H9 (cell line): ENCODE measurements at regions not wholly inside any gene's neighbourhood (a gene's known extent, or its start where the extent isn't known, plus 50 kb on each side); places are given as distances from the start of the nearest gene placed in this dataset.

Source experiments
- DNase-seq: peaks from one replicate; pipeline ENCODE4 v3.0.0-alpha.2; 2017
- H2AFZ ChIP-seq: one replicate; pipeline ENCODE4 v1.6.1; 2013; ENCODE audit warnings: mild to moderate bottlenecking, low read length, control low read depth, moderate library complexity
- H2AK5ac ChIP-seq: 2 replicates; pipeline ENCODE4 v1.6.1; 2013; ENCODE audit warnings: low read length, control low read depth, mixed read lengths; ENCODE audit not compliant: insufficient read length
- H2BK120ac ChIP-seq: one replicate; pipeline ENCODE4 v1.6.1; 2013; ENCODE audit warnings: low read depth, mild to moderate bottlenecking, low read length, control low read depth, inconsistent platforms; ENCODE audit not compliant: poor library complexity, severe bottlenecking
- H2BK12ac ChIP-seq: 2 replicates; pipeline ENCODE4 v1.6.1; 2013; ENCODE audit warnings: low read length, control low read depth, mixed read lengths, low read depth; ENCODE audit not compliant: insufficient read length
- H2BK15ac ChIP-seq: 2 replicates; pipeline ENCODE4 v1.6.1; 2013; ENCODE audit warnings: low read depth, low read length, control low read depth
- H2BK20ac ChIP-seq: one replicate; pipeline ENCODE4 v1.6.1; 2013; ENCODE audit warnings: low read depth, mild to moderate bottlenecking, low read length, control low read depth, inconsistent platforms; ENCODE audit not compliant: poor library complexity, severe bottlenecking
- H2BK5ac ChIP-seq: 2 replicates; pipeline ENCODE4 v1.6.1; 2013; ENCODE audit warnings: low read length, control low read depth, mixed read lengths; ENCODE audit not compliant: insufficient read length
- H3K14ac ChIP-seq: 2 replicates; pipeline ENCODE4 v1.6.1; 2013; ENCODE audit warnings: low read length, control low read depth; ENCODE audit not compliant: insufficient read depth
- H3K18ac ChIP-seq: 2 replicates; pipeline ENCODE4 v1.6.1; 2013; ENCODE audit warnings: low read depth, mild to moderate bottlenecking, mixed read lengths, low read length, control low read depth; ENCODE audit not compliant: insufficient read length
- H3K23ac ChIP-seq: 2 replicates; pipeline ENCODE4 v1.6.1; 2013; ENCODE audit warnings: low read length, control low read depth, mixed read lengths, low read depth; ENCODE audit not compliant: insufficient read length
- H3K23me2 ChIP-seq: 2 replicates; pipeline ENCODE4 v1.6.1; 2013; ENCODE audit warnings: low read depth, mild to moderate bottlenecking, mixed read lengths, low read length, control low read depth; ENCODE audit not compliant: insufficient read length, poor library complexity, severe bottlenecking
- H3K27ac ChIP-seq: 2 replicates; pipeline ENCODE4 v1.5.1; 2013; ENCODE audit warnings: low read length, control low read depth, mixed read lengths, low read depth; ENCODE audit not compliant: insufficient read length
- H3K27me3 ChIP-seq: 2 replicates; pipeline ENCODE4 v1.6.1; 2013; ENCODE audit warnings: low read length, control low read depth, inconsistent platforms; ENCODE audit not compliant: insufficient read depth
- H3K4ac ChIP-seq: 2 replicates; pipeline ENCODE4 v1.6.1; 2013; ENCODE audit warnings: low read depth, mild to moderate bottlenecking, control low read depth, inconsistent platforms, low read length, moderate library complexity
- H3K4me1 ChIP-seq: 2 replicates; pipeline ENCODE4 v1.6.1; 2013; ENCODE audit warnings: low read length, control low read depth, inconsistent platforms; ENCODE audit not compliant: insufficient read depth
- H3K4me2 ChIP-seq: 2 replicates; pipeline ENCODE4 v1.6.1; 2013; ENCODE audit warnings: low read length, control low read depth, mixed read lengths; ENCODE audit not compliant: insufficient read length, insufficient read depth
- H3K56ac ChIP-seq: 2 replicates; pipeline ENCODE4 v1.6.1; 2013; ENCODE audit warnings: low read depth, mild to moderate bottlenecking, mixed read lengths, low read length, control low read depth; ENCODE audit not compliant: insufficient read length
- H3K79me1 ChIP-seq: 2 replicates; pipeline ENCODE4 v1.6.1; 2013; ENCODE audit warnings: low read depth, mild to moderate bottlenecking, moderate library complexity, low read length, control low read depth, inconsistent platforms; ENCODE audit not compliant: insufficient read depth, poor library complexity, severe bottlenecking
- H3K79me2 ChIP-seq: 2 replicates; pipeline ENCODE4 v1.6.1; 2013; ENCODE audit warnings: low read length, control low read depth, inconsistent platforms; ENCODE audit not compliant: insufficient read depth
- H3K9ac ChIP-seq: 2 replicates; pipeline ENCODE4 v1.6.1; 2013; ENCODE audit warnings: low read length, control low read depth, mixed read lengths; ENCODE audit not compliant: insufficient read length; ENCODE audit errors: extremely low read depth
- H3K9me3 ChIP-seq: one replicate; pipeline ENCODE4 v1.6.1; 2013; ENCODE audit warnings: low read depth, low read length, inconsistent platforms; ENCODE audit not compliant: control insufficient read depth
- H3T11ph ChIP-seq: one replicate; pipeline ENCODE4 v1.6.1; 2013; ENCODE audit warnings: mild to moderate bottlenecking, low read length, control low read depth, inconsistent platforms
- H4K20me1 ChIP-seq: one replicate; pipeline ENCODE4 v1.6.1; 2013; ENCODE audit not compliant: control insufficient read depth, insufficient read length, insufficient read depth
- H4K5ac ChIP-seq: 2 replicates; pipeline ENCODE4 v1.6.1; 2013; ENCODE audit warnings: low read depth, mild to moderate bottlenecking, mixed read lengths, low read length, control low read depth; ENCODE audit not compliant: insufficient read length
- H4K8ac ChIP-seq: replicated peaks from 2 replicates; pipeline ENCODE4 v1.6.1; 2013; ENCODE audit warnings: low read length, control low read depth, mixed read lengths, low read depth; ENCODE audit not compliant: insufficient read length
- H4K91ac ChIP-seq: 2 replicates; pipeline ENCODE4 v1.6.1; 2013; ENCODE audit warnings: low read depth, mild to moderate bottlenecking, moderate library complexity, mixed read lengths, low read length, control low read depth; ENCODE audit not compliant: insufficient read length
- H3K27ac Mint-ChIP-seq, 3 experiments: 2 replicates in 2 of 3; 3 replicates in 1 of 3; pipeline ENCODE4 v1.8.0; 2020 to 2021; ENCODE audit warnings: mixed read lengths in 3 of 3, mild to moderate bottlenecking in 1 of 3, moderate library complexity in 1 of 3
- H3K27me3 Mint-ChIP-seq: 2 replicates; pipeline ENCODE4 v1.8.0; 2021; ENCODE audit warnings: low read depth, mild to moderate bottlenecking, moderate library complexity, mixed read lengths
- H3K36me3 Mint-ChIP-seq, 3 experiments: 2 replicates in 2 of 3; 3 replicates in 1 of 3; pipeline ENCODE4 v1.8.0; 2020 to 2021; ENCODE audit warnings: low read depth in 3 of 3, mixed read lengths in 3 of 3; ENCODE audit not compliant: insufficient read depth in 1 of 3
- H3K4me1 Mint-ChIP-seq, 2 experiments: 2 replicates each; pipeline ENCODE4 v1.8.0; 2020; ENCODE audit warnings: mixed read lengths in 2 of 2
- H3K4me3 Mint-ChIP-seq, 2 experiments: 2 replicates in 1 of 2; 3 replicates in 1 of 2; pipeline ENCODE4 v1.8.0; 2020 to 2021; ENCODE audit warnings: mild to moderate bottlenecking in 2 of 2, mixed read lengths in 2 of 2, moderate library complexity in 1 of 2
- H3K9me3 Mint-ChIP-seq, 2 experiments: 2 replicates in 1 of 2; 3 replicates in 1 of 2; pipeline ENCODE4 v1.8.0; 2020; ENCODE audit warnings: mild to moderate bottlenecking in 2 of 2, mixed read lengths in 2 of 2, moderate library complexity in 1 of 2
- CTCF ChIP-seq: fragments of 200-600 bp; sonication (generic); conservative IDR thresholded peaks from 3 replicates; pipeline ENCODE4 v1.8.0; 2021; ENCODE audit warnings: antibody characterized with exemption, mild to moderate bottlenecking
- WGBS: extraction: QIAGEN DNeasy Blood & Tissue Kit; methylation state at CpG from one replicate; pipeline ENCODE4 v1.1.7; 2013; ENCODE audit warnings: missing lambda C conversion rate, low lambda C conversion rate, mixed read lengths; ENCODE audit not compliant: insufficient read length; ENCODE audit errors: extremely low coverage; 5-methylcytosine and 5-hydroxymethylcytosine counted together

- no peak overlapping the region for H4K91ac ChIP-seq
- DNase-seq, result no peak
- Mint-ChIP-seq H3K27me3 (no peaks in the 10 kb centered on the region), H3K36me3 (no peaks in the 10 kb centered on the region; a peak in 1 of 7 replicates), H3K9me3 (no peaks in the 10 kb centered on the region), H3K4me3 (no peak overlapping the region), H3K4me1 (peaks cover 8 to 11% of the 10 kb centered on the region in 2 experiments), H3K27ac (no peak overlapping the region)
- H3K23me2 ChIP-seq, result no peaks in the 10 kb centered on the region
- no peak overlapping the region for H3K18ac ChIP-seq
- H2BK5ac ChIP-seq, result no peak overlapping the region
- no peaks in the 10 kb centered on the region for H3K9me3 ChIP-seq
- no peak overlapping the region for H3K14ac ChIP-seq
- no peaks in the 10 kb centered on the region for H3K27me3 ChIP-seq
- H3K56ac ChIP-seq, result no peak overlapping the region
- H4K5ac ChIP-seq, result no peak overlapping the region
- no peaks in the 10 kb centered on the region for H4K20me1 ChIP-seq
- no peak overlapping the region for H4K8ac ChIP-seq
- H2BK12ac ChIP-seq, result no peak overlapping the region
- H3K79me1 ChIP-seq, result no peaks in the 10 kb centered on the region
- WGBS, result no CpG with 5 or more reads among the region's 2 CpGs
- H3K4me2 ChIP-seq, result no peak overlapping the region
- no peaks in the 10 kb centered on the region; the same call in 1 of the 2 replicates for H3K4me1 ChIP-seq
- TF ChIP-seq CTCF, result no peak
- no peak overlapping the region for H3K23ac ChIP-seq
- no peak overlapping the region for H3K4ac ChIP-seq
- no peak overlapping the region for H2AK5ac ChIP-seq
- H3T11ph ChIP-seq, result no peak overlapping the region
- H2BK20ac ChIP-seq, result no peak overlapping the region
- no peak overlapping the region for H3K27ac ChIP-seq
- no peak overlapping the region for H3K9ac ChIP-seq
- no peak overlapping the region for H2AFZ ChIP-seq
- no peaks in the 10 kb centered on the region for H3K79me2 ChIP-seq
- H2BK15ac ChIP-seq, result no peak overlapping the region
- H2BK120ac ChIP-seq, result no peak overlapping the region
Observed at GRCh38 chr11:100512475-100512874, 174.6 kb upstream of the ARHGAP42 start.
